H9 (cell line): ENCODE measurements at regions not wholly inside any gene's neighbourhood (a gene's known extent, or its start where the extent isn't known, plus 50 kb on each side); places are given as distances from the start of the nearest gene placed in this dataset.

Experiments used
- DNase-seq: peaks from one replicate; pipeline ENCODE4 v3.0.0-alpha.2; 2017
- H2AFZ ChIP-seq: one replicate; pipeline ENCODE4 v1.6.1; 2013; ENCODE audit warnings: mild to moderate bottlenecking, low read length, control low read depth, moderate library complexity
- H2AK5ac ChIP-seq: 2 replicates; pipeline ENCODE4 v1.6.1; 2013; ENCODE audit warnings: low read length, control low read depth, mixed read lengths; ENCODE audit not compliant: insufficient read length
- H2BK120ac ChIP-seq: one replicate; pipeline ENCODE4 v1.6.1; 2013; ENCODE audit warnings: low read depth, mild to moderate bottlenecking, low read length, control low read depth, inconsistent platforms; ENCODE audit not compliant: poor library complexity, severe bottlenecking
- H2BK12ac ChIP-seq: 2 replicates; pipeline ENCODE4 v1.6.1; 2013; ENCODE audit warnings: low read length, control low read depth, mixed read lengths, low read depth; ENCODE audit not compliant: insufficient read length
- H2BK15ac ChIP-seq: 2 replicates; pipeline ENCODE4 v1.6.1; 2013; ENCODE audit warnings: low read depth, low read length, control low read depth
- H2BK20ac ChIP-seq: one replicate; pipeline ENCODE4 v1.6.1; 2013; ENCODE audit warnings: low read depth, mild to moderate bottlenecking, low read length, control low read depth, inconsistent platforms; ENCODE audit not compliant: poor library complexity, severe bottlenecking
- H2BK5ac ChIP-seq: 2 replicates; pipeline ENCODE4 v1.6.1; 2013; ENCODE audit warnings: low read length, control low read depth, mixed read lengths; ENCODE audit not compliant: insufficient read length
- H3K14ac ChIP-seq: 2 replicates; pipeline ENCODE4 v1.6.1; 2013; ENCODE audit warnings: low read length, control low read depth; ENCODE audit not compliant: insufficient read depth
- H3K18ac ChIP-seq: 2 replicates; pipeline ENCODE4 v1.6.1; 2013; ENCODE audit warnings: low read depth, mild to moderate bottlenecking, mixed read lengths, low read length, control low read depth; ENCODE audit not compliant: insufficient read length
- H3K23ac ChIP-seq: 2 replicates; pipeline ENCODE4 v1.6.1; 2013; ENCODE audit warnings: low read length, control low read depth, mixed read lengths, low read depth; ENCODE audit not compliant: insufficient read length
- H3K23me2 ChIP-seq: 2 replicates; pipeline ENCODE4 v1.6.1; 2013; ENCODE audit warnings: low read depth, mild to moderate bottlenecking, mixed read lengths, low read length, control low read depth; ENCODE audit not compliant: insufficient read length, poor library complexity, severe bottlenecking
- H3K27ac ChIP-seq: 2 replicates; pipeline ENCODE4 v1.5.1; 2013; ENCODE audit warnings: low read length, control low read depth, mixed read lengths, low read depth; ENCODE audit not compliant: insufficient read length
- H3K27me3 ChIP-seq: 2 replicates; pipeline ENCODE4 v1.6.1; 2013; ENCODE audit warnings: low read length, control low read depth, inconsistent platforms; ENCODE audit not compliant: insufficient read depth
- H3K4ac ChIP-seq: 2 replicates; pipeline ENCODE4 v1.6.1; 2013; ENCODE audit warnings: low read depth, mild to moderate bottlenecking, control low read depth, inconsistent platforms, low read length, moderate library complexity
- H3K4me1 ChIP-seq: 2 replicates; pipeline ENCODE4 v1.6.1; 2013; ENCODE audit warnings: low read length, control low read depth, inconsistent platforms; ENCODE audit not compliant: insufficient read depth
- H3K4me2 ChIP-seq: 2 replicates; pipeline ENCODE4 v1.6.1; 2013; ENCODE audit warnings: low read length, control low read depth, mixed read lengths; ENCODE audit not compliant: insufficient read length, insufficient read depth
- H3K56ac ChIP-seq: 2 replicates; pipeline ENCODE4 v1.6.1; 2013; ENCODE audit warnings: low read depth, mild to moderate bottlenecking, mixed read lengths, low read length, control low read depth; ENCODE audit not compliant: insufficient read length
- H3K79me1 ChIP-seq: 2 replicates; pipeline ENCODE4 v1.6.1; 2013; ENCODE audit warnings: low read depth, mild to moderate bottlenecking, moderate library complexity, low read length, control low read depth, inconsistent platforms; ENCODE audit not compliant: insufficient read depth, poor library complexity, severe bottlenecking
- H3K79me2 ChIP-seq: 2 replicates; pipeline ENCODE4 v1.6.1; 2013; ENCODE audit warnings: low read length, control low read depth, inconsistent platforms; ENCODE audit not compliant: insufficient read depth
- H3K9ac ChIP-seq: 2 replicates; pipeline ENCODE4 v1.6.1; 2013; ENCODE audit warnings: low read length, control low read depth, mixed read lengths; ENCODE audit not compliant: insufficient read length; ENCODE audit errors: extremely low read depth
- H3K9me3 ChIP-seq: one replicate; pipeline ENCODE4 v1.6.1; 2013; ENCODE audit warnings: low read depth, low read length, inconsistent platforms; ENCODE audit not compliant: control insufficient read depth
- H3T11ph ChIP-seq: one replicate; pipeline ENCODE4 v1.6.1; 2013; ENCODE audit warnings: mild to moderate bottlenecking, low read length, control low read depth, inconsistent platforms
- H4K20me1 ChIP-seq: one replicate; pipeline ENCODE4 v1.6.1; 2013; ENCODE audit not compliant: control insufficient read depth, insufficient read length, insufficient read depth
- H4K5ac ChIP-seq: 2 replicates; pipeline ENCODE4 v1.6.1; 2013; ENCODE audit warnings: low read depth, mild to moderate bottlenecking, mixed read lengths, low read length, control low read depth; ENCODE audit not compliant: insufficient read length
- H4K8ac ChIP-seq: replicated peaks from 2 replicates; pipeline ENCODE4 v1.6.1; 2013; ENCODE audit warnings: low read length, control low read depth, mixed read lengths, low read depth; ENCODE audit not compliant: insufficient read length
- H4K91ac ChIP-seq: 2 replicates; pipeline ENCODE4 v1.6.1; 2013; ENCODE audit warnings: low read depth, mild to moderate bottlenecking, moderate library complexity, mixed read lengths, low read length, control low read depth; ENCODE audit not compliant: insufficient read length
- H3K27ac Mint-ChIP-seq, 3 experiments: 2 replicates in 2 of 3; 3 replicates in 1 of 3; pipeline ENCODE4 v1.8.0; 2020 to 2021; ENCODE audit warnings: mixed read lengths in 3 of 3, mild to moderate bottlenecking in 1 of 3, moderate library complexity in 1 of 3
- H3K27me3 Mint-ChIP-seq: 2 replicates; pipeline ENCODE4 v1.8.0; 2021; ENCODE audit warnings: low read depth, mild to moderate bottlenecking, moderate library complexity, mixed read lengths
- H3K36me3 Mint-ChIP-seq, 3 experiments: 2 replicates in 2 of 3; 3 replicates in 1 of 3; pipeline ENCODE4 v1.8.0; 2020 to 2021; ENCODE audit warnings: low read depth in 3 of 3, mixed read lengths in 3 of 3; ENCODE audit not compliant: insufficient read depth in 1 of 3
- H3K4me1 Mint-ChIP-seq, 2 experiments: 2 replicates each; pipeline ENCODE4 v1.8.0; 2020; ENCODE audit warnings: mixed read lengths in 2 of 2
- H3K4me3 Mint-ChIP-seq, 2 experiments: 2 replicates in 1 of 2; 3 replicates in 1 of 2; pipeline ENCODE4 v1.8.0; 2020 to 2021; ENCODE audit warnings: mild to moderate bottlenecking in 2 of 2, mixed read lengths in 2 of 2, moderate library complexity in 1 of 2
- H3K9me3 Mint-ChIP-seq, 2 experiments: 2 replicates in 1 of 2; 3 replicates in 1 of 2; pipeline ENCODE4 v1.8.0; 2020; ENCODE audit warnings: mild to moderate bottlenecking in 2 of 2, mixed read lengths in 2 of 2, moderate library complexity in 1 of 2
- CTCF ChIP-seq: fragments of 200-600 bp; sonication (generic); conservative IDR thresholded peaks from 3 replicates; pipeline ENCODE4 v1.8.0; 2021; ENCODE audit warnings: antibody characterized with exemption, mild to moderate bottlenecking
- WGBS: extraction: QIAGEN DNeasy Blood & Tissue Kit; methylation state at CpG from one replicate; pipeline ENCODE4 v1.1.7; 2013; ENCODE audit warnings: missing lambda C conversion rate, low lambda C conversion rate, mixed read lengths; ENCODE audit not compliant: insufficient read length; ENCODE audit errors: extremely low coverage; 5-methylcytosine and 5-hydroxymethylcytosine counted together

- H3K27ac ChIP-seq: no peak overlapping the region
- no peak overlapping the region for H4K91ac ChIP-seq
- no peaks in the 10 kb centered on the region for H3K4me1 ChIP-seq
- no peak overlapping the region for H3T11ph ChIP-seq
- no peak for TF ChIP-seq CTCF
- no peak overlapping the region for H2BK15ac ChIP-seq
- no peak overlapping the region for H3K9ac ChIP-seq
- Mint-ChIP-seq H3K4me1 (peaks cover 17 to 18% of the 10 kb centered on the region in 2 experiments), H3K4me3 (no peak overlapping the region), H3K27ac (no peak overlapping the region), H3K36me3 (no peaks in the 10 kb centered on the region), H3K9me3 (no peaks in the 10 kb centered on the region), H3K27me3 (peaks cover 32% of the 10 kb centered on the region)
- no peaks in the 10 kb centered on the region for H4K20me1 ChIP-seq
- no peak overlapping the region for H3K23ac ChIP-seq
- H3K18ac ChIP-seq: no peak overlapping the region
- H2BK20ac ChIP-seq: no peak overlapping the region
- H4K5ac ChIP-seq: no peak overlapping the region
- H3K4ac ChIP-seq: no peak overlapping the region
- H3K79me1 ChIP-seq: no peaks in the 10 kb centered on the region
- H3K4me2 ChIP-seq: no peak overlapping the region
- no peak overlapping the region for H4K8ac ChIP-seq
- no peak overlapping the region for H2BK12ac ChIP-seq
- H3K56ac ChIP-seq: no peak overlapping the region
- H3K9me3 ChIP-seq: no peaks in the 10 kb centered on the region
- no peak overlapping the region for H2AFZ ChIP-seq
- DNase-seq: no peak
- no peaks in the 10 kb centered on the region; the same call in 1 of the 2 replicates for H3K27me3 ChIP-seq
- H2AK5ac ChIP-seq: no peak overlapping the region
- H3K79me2 ChIP-seq: no peaks in the 10 kb centered on the region
- H3K23me2 ChIP-seq: no peaks in the 10 kb centered on the region
- WGBS: no CpG with 5 or more reads among the region's 3 CpGs
- no peak overlapping the region for H2BK120ac ChIP-seq
- H2BK5ac ChIP-seq: no peak overlapping the region
- no peak overlapping the region for H3K14ac ChIP-seq
Measured at GRCh38 chr1:36725151-36725550, 242.4 kb upstream of the CSF3R start.
